Activated CD4-positive, alpha-beta T cell treated with anti-CD3 and anti-CD28 coated beads, Interleukin-2, amount 50 U/mL, for 16 hours (primary cell): ENCODE measurements at regions not wholly inside any gene's neighbourhood (a gene's known extent, or its start where the extent isn't known, plus 50 kb on each side); places are given as distances from the start of the nearest gene placed in this dataset.

Experiments used
- DNase-seq: peaks from one replicate; pipeline ENCODE4 v3.0.0-alpha.2; 2020

- no peak for DNase-seq
Observed at GRCh38 chr10:120313715-120314114, 143.3 kb upstream of the PLPP4 start.

- no peak for DNase-seq
Observed at GRCh38 chr10:120314442-120314841, 142.6 kb upstream of the PLPP4 start.

- DNase-seq, result no peak
Observed at GRCh38 chr10:120318862-120319261, 138.2 kb upstream of the PLPP4 start.

- DNase-seq, result no peak
Observed at GRCh38 chr10:120327675-120328074, 129.4 kb upstream of the PLPP4 start.

- no peak for DNase-seq
Observed at GRCh38 chr10:120328647-120329046, 128.4 kb upstream of the PLPP4 start.

- DNase-seq, result no peak
Observed at GRCh38 chr10:120335553-120335952, 121.5 kb upstream of the PLPP4 start.

- DNase-seq, result no peak
Observed at GRCh38 chr10:120336306-120336910, 120.6 kb upstream of the PLPP4 start.

GRCh38 chr10:120336911-120337540 is 120.0 kb upstream of the PLPP4 start:
- peak; percentile 54 for DNase-seq

- no peak for DNase-seq
Observed at GRCh38 chr10:120342115-120342714, 114.8 kb upstream of the PLPP4 start.

GRCh38 chr10:120345186-120345585 is 111.8 kb upstream of the PLPP4 start:
- no peak for DNase-seq

GRCh38 chr10:120347644-120348043 is 109.4 kb upstream of the PLPP4 start:
- DNase-seq, result no peak

- no peak for DNase-seq
Observed at GRCh38 chr10:120349069-120349468, 108.0 kb upstream of the PLPP4 start.

- DNase-seq, result no peak
Observed at GRCh38 chr10:120355425-120355824, 101.6 kb upstream of the PLPP4 start.

- no peak for DNase-seq
Observed at GRCh38 chr10:120360571-120360970, 96.5 kb upstream of the PLPP4 start.

GRCh38 chr10:120365872-120366271 is 91.2 kb upstream of the PLPP4 start:
- no peak for DNase-seq

- no peak for DNase-seq
Observed at GRCh38 chr10:120367341-120367740, 89.7 kb upstream of the PLPP4 start.

GRCh38 chr10:120368338-120368737 is 88.7 kb upstream of the PLPP4 start:
- no peak for DNase-seq

GRCh38 chr10:120368927-120369326 is 88.1 kb upstream of the PLPP4 start:
- DNase-seq, result no peak

GRCh38 chr10:120369856-120370276 is 87.2 kb upstream of the PLPP4 start:
- DNase-seq, result no peak

GRCh38 chr10:120371856-120372255 is 85.2 kb upstream of the PLPP4 start:
- DNase-seq, result no peak

- DNase-seq, result no peak
Observed at GRCh38 chr10:120372917-120373316, 84.1 kb upstream of the PLPP4 start.

GRCh38 chr10:120375666-120376065 is 81.4 kb upstream of the PLPP4 start:
- no peak for DNase-seq

GRCh38 chr10:120381931-120382330 is 75.1 kb upstream of the PLPP4 start:
- DNase-seq, result no peak

- no peak for DNase-seq
Observed at GRCh38 chr10:120382360-120382759, 74.7 kb upstream of the PLPP4 start.

- no peak for DNase-seq
Observed at GRCh38 chr10:120385992-120386391, 71.0 kb upstream of the PLPP4 start.
